CD14-positive monocyte (primary cell): ENCODE measurements at regions not wholly inside any gene's neighbourhood (a gene's known extent, or its start where the extent isn't known, plus 50 kb on each side); places are given as distances from the start of the nearest gene placed in this dataset.

Experiments used
- DNase-seq, 3 donors: peaks; one replicate each; pipeline ENCODE4 v3.0.0-alpha.2; 2011 to 2022
- H2AFZ ChIP-seq: 2 replicates; pipeline ENCODE4 v1.6.0; 2012; ENCODE audit warnings: mild to moderate bottlenecking, low read depth, low read length, inconsistent platforms; ENCODE audit not compliant: insufficient read depth, poor library complexity, severe bottlenecking
- H3K27ac ChIP-seq, 2 donors: 1 replicate in 1 of 2; 2 replicates in 1 of 2; pipeline ENCODE4 v1.5.1; 2012 to 2013; ENCODE audit warnings: low read length in 2 of 2, control low read depth in 1 of 2, inconsistent platforms in 1 of 2, low read depth in 1 of 2, mild to moderate bottlenecking in 1 of 2
- H3K27me3 ChIP-seq, 2 donors: one replicate each; pipeline versions ENCODE4 v1.6.0 to v1.6.1; 2011 to 2013; ENCODE audit warnings: low read length in 2 of 2; ENCODE audit not compliant: control insufficient read depth in 2 of 2, insufficient read depth in 2 of 2
- H3K36me3 ChIP-seq, 2 donors: replicated peaks in 1 of 2; 1 replicate in 1 of 2; 2 replicates in 1 of 2; pipeline versions ENCODE4 v1.5.1 to v1.6.1; 2012 to 2013; ENCODE audit warnings: low read length in 2 of 2, control low read depth in 1 of 2, inconsistent platforms in 1 of 2, mild to moderate bottlenecking in 1 of 2; ENCODE audit not compliant: insufficient read depth in 2 of 2, control insufficient read depth in 1 of 2
- H3K4me1 ChIP-seq, 2 donors: 1 replicate in 1 of 2; 2 replicates in 1 of 2; pipeline versions ENCODE4 v1.5.1 to v1.6.1; 2012 to 2013; ENCODE audit warnings: low read length in 2 of 2, control low read depth in 1 of 2, inconsistent platforms in 1 of 2, mild to moderate bottlenecking in 1 of 2, moderate library complexity in 1 of 2; ENCODE audit not compliant: insufficient read depth in 2 of 2, control insufficient read depth in 1 of 2
- H3K4me2 ChIP-seq: replicated peaks from 2 replicates; pipeline ENCODE3; 2012; ENCODE audit warnings: low read length, moderate library complexity, mild to moderate bottlenecking; ENCODE audit not compliant: poor library complexity, severe bottlenecking; ENCODE audit errors: extremely low read depth
- H3K4me3 ChIP-seq, 3 experiments: fragments of 200-600 bp in 1 of 3; sonication (generic) in 1 of 3; replicated peaks in 1 of 3; 1 replicate in 2 of 3; 2 replicates in 1 of 3; pipeline ENCODE4 v1.5.1; 2011 to 2013; ENCODE audit warnings: low read length in 3 of 3, mild to moderate bottlenecking in 3 of 3, control low read depth in 2 of 3, low read depth in 2 of 3, inconsistent platforms in 1 of 3, moderate library complexity in 1 of 3
- H3K79me2 ChIP-seq: 2 replicates; pipeline ENCODE4 v1.6.0; 2012; ENCODE audit warnings: mild to moderate bottlenecking, control low read depth, inconsistent platforms, low read length, moderate library complexity; ENCODE audit not compliant: insufficient read depth
- H3K9ac ChIP-seq: 2 replicates; pipeline ENCODE4 v1.6.0; 2017; ENCODE audit warnings: low read length, mild to moderate bottlenecking; ENCODE audit not compliant: insufficient read depth, poor library complexity, severe bottlenecking
- H3K9me3 ChIP-seq, 2 donors: replicated peaks in 1 of 2; 1 replicate in 1 of 2; 2 replicates in 1 of 2; pipeline versions ENCODE4 v1.5.1 to v1.6.1; 2012 to 2013; ENCODE audit warnings: low read length in 2 of 2, control low read depth in 1 of 2; ENCODE audit not compliant: control insufficient read depth in 1 of 2, insufficient read depth in 1 of 2
- H4K20me1 ChIP-seq: 2 replicates; pipeline ENCODE4 v1.6.0; 2012; ENCODE audit warnings: mild to moderate bottlenecking, low read length, control low read depth, moderate library complexity; ENCODE audit not compliant: insufficient read depth
- H3K27ac Mint-ChIP-seq, 7 donors: one replicate each; pipeline ENCODE4 v1.8.0; 2020; ENCODE audit warnings: mild to moderate bottlenecking in 7 of 7, mixed read lengths in 7 of 7, moderate library complexity in 6 of 7, inconsistent platforms in 2 of 7
- H3K27me3 Mint-ChIP-seq, 3 donors: one replicate each; pipeline ENCODE4 v1.8.0; 2021 to 2022; ENCODE audit warnings: low read depth in 3 of 3, mild to moderate bottlenecking in 3 of 3, mixed read lengths in 3 of 3, moderate library complexity in 3 of 3, inconsistent platforms in 1 of 3
- H3K36me3 Mint-ChIP-seq, 2 donors: one replicate each; pipeline ENCODE4 v1.8.0; 2020; ENCODE audit warnings: mixed read lengths in 2 of 2, inconsistent platforms in 1 of 2, mild to moderate bottlenecking in 1 of 2
- H3K4me1 Mint-ChIP-seq: one replicate; pipeline ENCODE4 v1.8.0; 2020; ENCODE audit warnings: mild to moderate bottlenecking, mixed read lengths
- H3K4me3 Mint-ChIP-seq, 2 donors: one replicate each; pipeline ENCODE4 v1.8.0; 2020; ENCODE audit warnings: mild to moderate bottlenecking in 2 of 2, mixed read lengths in 2 of 2, moderate library complexity in 1 of 2
- H3K9me3 Mint-ChIP-seq, 7 donors: one replicate each; pipeline ENCODE4 v1.8.0; 2020 to 2022; ENCODE audit warnings: mixed read lengths in 7 of 7, mild to moderate bottlenecking in 6 of 7, moderate library complexity in 6 of 7, inconsistent platforms in 2 of 7
- WGBS: methylation state at CpG from one replicate; pipeline ENCODE4 v1.1.5; 2013; ENCODE audit warnings: missing lambda C conversion rate; ENCODE audit not compliant: insufficient coverage; 5-methylcytosine and 5-hydroxymethylcytosine counted together
- intact Hi-C, 2 donors: fragments of 100-400 bp; cut with micrococcal nuclease; formaldehyde crosslinking; loops; one replicate each; pipeline versions ENCODE4 v1.15.0 to v1.15.1; 2023
- TF ChIP-seq, protein P1 (sequence below): fragments of 200-600 bp; IDR thresholded peaks from one replicate; pipeline ENCODE4 v1.8.0; 2022; ENCODE audit warnings: antibody characterized with exemption, mild to moderate bottlenecking

DNA sequence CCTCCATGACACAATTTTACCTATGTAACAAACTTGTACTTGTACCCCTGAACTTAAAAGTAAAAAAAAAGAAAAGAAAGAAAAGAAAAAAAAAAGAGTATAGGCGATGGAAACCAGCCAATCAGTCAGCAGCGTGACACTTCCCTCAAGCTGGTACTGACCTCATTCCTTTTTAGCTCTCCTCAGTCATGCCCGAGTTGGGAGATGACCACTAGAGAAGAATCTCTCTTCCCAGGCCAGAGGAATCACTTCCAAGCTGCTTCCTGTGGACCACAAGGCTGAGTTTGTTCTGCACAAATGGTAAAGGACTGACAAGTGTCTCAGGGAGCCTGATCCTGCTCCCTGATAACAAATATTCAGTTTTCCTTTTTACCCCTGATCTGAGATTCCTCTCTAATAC, 313.5 kb upstream of the ESRRG start:
- H3K9me3 ChIP-seq, result peaks cover 11 to 18% of the 10 kb centered on the region in 2 donors
- no peaks in the 10 kb centered on the region for H3K36me3 Mint-ChIP-seq
- no peaks in the 10 kb centered on the region for H3K36me3 ChIP-seq
- WGBS, result 80% methylated on average over 1 of the region's 3 CpGs
- no peak overlapping the region for H3K4me2 ChIP-seq
- H3K79me2 ChIP-seq, result no peaks in the 10 kb centered on the region
- intact Hi-C loops, result no loop called here
- H3K27me3 ChIP-seq, result no peaks in the 10 kb centered on the region
- H3K27ac Mint-ChIP-seq, result no peak overlapping the region
- no peak overlapping the region for H3K9ac ChIP-seq
- no peaks in the 10 kb centered on the region for H3K4me1 ChIP-seq
- no peaks in the 10 kb centered on the region for H4K20me1 ChIP-seq
- no peak overlapping the region for H3K27ac ChIP-seq
- H3K4me3 Mint-ChIP-seq, result no peak overlapping the region
- H3K9me3 Mint-ChIP-seq, result peaks cover 11 to 26% (median 21%) of the 10 kb centered on the region in 7 donors
- no peak for DNase-seq
- TF ChIP-seq, protein P1, sequence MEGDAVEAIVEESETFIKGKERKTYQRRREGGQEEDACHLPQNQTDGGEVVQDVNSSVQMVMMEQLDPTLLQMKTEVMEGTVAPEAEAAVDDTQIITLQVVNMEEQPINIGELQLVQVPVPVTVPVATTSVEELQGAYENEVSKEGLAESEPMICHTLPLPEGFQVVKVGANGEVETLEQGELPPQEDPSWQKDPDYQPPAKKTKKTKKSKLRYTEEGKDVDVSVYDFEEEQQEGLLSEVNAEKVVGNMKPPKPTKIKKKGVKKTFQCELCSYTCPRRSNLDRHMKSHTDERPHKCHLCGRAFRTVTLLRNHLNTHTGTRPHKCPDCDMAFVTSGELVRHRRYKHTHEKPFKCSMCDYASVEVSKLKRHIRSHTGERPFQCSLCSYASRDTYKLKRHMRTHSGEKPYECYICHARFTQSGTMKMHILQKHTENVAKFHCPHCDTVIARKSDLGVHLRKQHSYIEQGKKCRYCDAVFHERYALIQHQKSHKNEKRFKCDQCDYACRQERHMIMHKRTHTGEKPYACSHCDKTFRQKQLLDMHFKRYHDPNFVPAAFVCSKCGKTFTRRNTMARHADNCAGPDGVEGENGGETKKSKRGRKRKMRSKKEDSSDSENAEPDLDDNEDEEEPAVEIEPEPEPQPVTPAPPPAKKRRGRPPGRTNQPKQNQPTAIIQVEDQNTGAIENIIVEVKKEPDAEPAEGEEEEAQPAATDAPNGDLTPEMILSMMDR, result no peak
- H3K27me3 Mint-ChIP-seq, result no peaks in the 10 kb centered on the region
- no peak overlapping the region for H2AFZ ChIP-seq
- H3K4me3 ChIP-seq, result no peak overlapping the region
- no peaks in the 10 kb centered on the region for H3K4me1 Mint-ChIP-seq

DNA sequence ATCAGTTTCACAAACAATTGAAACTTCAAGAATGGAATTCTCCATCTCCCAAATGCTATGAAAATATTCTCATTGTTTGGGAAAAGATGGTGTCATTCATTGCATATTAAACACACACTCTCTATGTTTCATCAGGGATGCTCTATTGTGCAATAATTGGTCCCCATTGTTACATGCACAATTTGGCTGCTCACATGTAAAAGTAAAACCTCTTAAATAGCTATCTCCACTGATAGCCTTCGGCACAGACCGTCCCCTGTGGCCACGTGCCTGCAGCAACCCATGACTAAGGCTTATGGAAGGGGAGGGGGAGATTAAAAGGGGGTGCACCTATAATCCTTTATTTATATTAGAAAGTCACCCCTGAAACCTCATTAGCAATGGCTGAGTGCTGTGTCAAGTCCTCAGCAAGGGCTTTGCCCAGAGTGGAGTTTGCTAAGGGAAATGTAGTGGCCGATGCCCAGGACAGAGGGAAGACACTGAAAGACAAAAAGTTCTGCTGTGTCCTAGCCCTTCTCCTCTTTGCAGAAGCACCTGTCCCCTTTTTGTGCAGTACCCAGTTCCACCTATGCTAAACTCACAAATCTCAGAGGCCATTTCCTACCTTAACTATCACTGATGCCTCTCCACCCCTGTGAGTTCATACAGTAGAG, 309.6 kb upstream of the ESRRG start:
- H3K36me3 Mint-ChIP-seq, result no peaks in the 10 kb centered on the region
- Histone ChIP-seq H3K4me3 (no peak overlapping the region), H4K20me1 (no peaks in the 10 kb centered on the region), H3K79me2 (no peaks in the 10 kb centered on the region), H3K27ac (no peak overlapping the region), H3K9ac (no peak overlapping the region), H3K36me3 (no peaks in the 10 kb centered on the region), H3K4me2 (no peak overlapping the region), H2AFZ (no peak overlapping the region), H3K27me3 (no peaks in the 10 kb centered on the region), H3K4me1 (no peaks in the 10 kb centered on the region), H3K9me3 (peaks cover 0 to under 1% of the 10 kb centered on the region in 2 donors)
- peaks cover 5 to 11% (median 7%) of the 10 kb centered on the region in 7 donors for H3K9me3 Mint-ChIP-seq
- peaks cover 1% of the 10 kb centered on the region for H3K4me1 Mint-ChIP-seq
- intact Hi-C loops, result no loop called here
- H3K27me3 Mint-ChIP-seq, result no peaks in the 10 kb centered on the region
- H3K27ac Mint-ChIP-seq, result no peak overlapping the region
- H3K4me3 Mint-ChIP-seq, result no peak overlapping the region
- 83% methylated on average over 1 of the region's 4 CpGs for WGBS
- TF ChIP-seq, protein P1, result no peak
- no peak for DNase-seq
